HG03060 (cell line): ENCODE measurements at regions not wholly inside any gene's neighbourhood (a gene's known extent, or its start where the extent isn't known, plus 50 kb on each side); places are given as distances from the start of the nearest gene placed in this dataset.
"Not testable (repeated sequence)": the region's sequence is repeated elsewhere in the genome, so short reads cannot be mapped to it uniquely, and the experiment has no call there.

Experiments used
- ATAC-seq: cut with Tn5 transposase; IDR thresholded peaks from one replicate; pipeline ENCODE4 v1.9.1; 2021; ENCODE audit warnings: low read depth, moderate number of reproducible peaks; ENCODE audit not compliant: unreplicated experiment

DNA sequence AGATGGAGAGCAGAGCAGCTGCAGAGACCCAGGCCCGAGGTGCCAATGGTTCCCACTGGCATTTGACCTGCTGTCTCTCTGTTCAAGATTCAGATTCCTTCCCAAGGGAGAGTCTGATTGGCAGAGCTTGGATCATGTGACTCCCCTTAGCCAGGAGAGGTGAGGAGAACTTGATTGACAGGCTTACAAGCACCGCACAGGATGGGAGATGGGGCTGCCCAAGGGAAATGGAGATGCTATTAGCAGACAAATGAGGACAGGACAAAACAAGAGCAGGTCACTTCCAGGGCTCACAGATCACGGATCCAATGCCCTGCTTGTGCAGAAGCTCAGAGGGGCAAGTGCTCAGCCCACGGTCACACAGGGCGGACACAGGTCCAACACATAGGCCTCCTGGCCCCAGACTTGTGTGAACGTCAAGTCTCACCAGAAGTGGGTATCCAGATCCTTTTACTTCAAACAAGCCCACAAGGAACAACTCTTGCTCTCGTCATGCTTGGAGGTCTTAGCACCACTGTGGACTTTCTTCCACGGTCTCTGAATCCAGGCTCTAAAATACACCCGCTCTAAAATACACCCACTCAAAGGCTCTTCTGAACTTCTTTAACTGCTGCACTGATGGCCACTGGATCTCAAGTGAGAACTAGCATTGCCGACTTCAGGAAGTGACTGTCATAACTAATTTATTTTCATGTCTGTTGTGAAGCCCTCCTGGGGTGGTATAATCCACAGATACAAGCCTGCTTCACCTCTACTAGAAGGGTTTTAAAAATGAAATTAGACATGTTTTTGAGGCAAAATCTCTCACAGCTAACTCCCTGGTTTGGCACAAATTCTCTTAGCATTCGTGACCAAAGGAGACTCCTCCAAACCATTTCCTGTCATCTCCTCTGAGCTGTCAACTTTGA, 274.9 kb downstream of the RRAGC start:
- no peak for ATAC-seq

DNA sequence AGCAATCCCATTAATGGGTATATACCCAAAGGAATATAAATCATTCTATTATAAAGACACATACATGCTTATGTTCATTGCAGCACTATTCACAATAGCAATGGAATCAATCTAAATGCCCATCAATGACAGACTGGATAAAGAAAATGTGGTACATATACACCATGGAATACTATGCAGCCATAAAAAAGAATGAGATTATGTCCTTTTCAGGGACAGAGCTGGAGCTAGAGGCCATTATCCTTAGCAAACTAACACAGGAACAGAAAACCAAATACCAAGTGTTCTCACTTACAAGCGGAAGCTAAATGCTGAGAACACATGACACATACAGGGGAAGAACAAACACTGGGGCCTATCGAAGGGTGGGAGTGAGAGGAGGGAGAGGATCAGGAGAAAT, 276.3 kb downstream of the RRAGC start:
- not testable (repeated sequence) for ATAC-seq

DNA sequence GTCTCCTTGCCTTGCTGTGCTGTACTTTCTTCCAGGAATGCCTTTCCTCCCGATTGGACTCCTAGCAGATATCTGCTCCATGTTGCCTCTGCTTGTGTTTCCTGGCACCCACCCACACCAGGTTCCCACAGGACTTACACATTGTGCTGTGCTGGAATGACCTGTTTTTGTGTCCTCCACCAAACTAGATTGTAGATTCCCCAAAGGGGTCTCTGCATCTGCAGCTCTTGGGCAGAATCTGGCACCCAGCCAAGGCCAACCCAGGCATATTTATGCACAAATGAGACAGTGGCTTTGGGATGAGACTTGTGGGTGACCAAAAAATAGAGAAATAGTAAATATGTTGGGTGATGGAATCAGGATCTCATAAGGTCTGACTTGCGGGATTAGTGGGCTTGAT, 278.2 kb downstream of the RRAGC start:
- no peak for ATAC-seq

DNA sequence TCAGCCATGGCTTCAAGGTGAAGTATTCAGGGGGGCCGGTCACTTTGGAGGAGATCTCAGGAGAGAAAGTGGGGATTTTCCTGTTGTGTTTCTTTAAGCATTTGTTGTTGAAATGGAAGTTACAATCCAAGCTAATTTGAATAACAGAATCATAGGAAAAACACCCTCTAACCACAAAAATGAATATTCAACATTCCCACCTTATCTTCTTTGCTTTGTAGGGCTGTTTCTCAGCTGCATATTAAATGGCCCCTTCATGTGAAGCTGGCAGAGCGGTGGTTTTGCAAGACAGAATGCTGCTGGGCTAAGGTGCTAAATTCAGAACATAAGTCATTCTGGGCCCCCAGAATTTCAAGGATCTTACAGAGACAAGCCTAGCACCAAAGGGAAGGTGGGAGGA, 279.0 kb downstream of the RRAGC start:
- no peak for ATAC-seq

DNA sequence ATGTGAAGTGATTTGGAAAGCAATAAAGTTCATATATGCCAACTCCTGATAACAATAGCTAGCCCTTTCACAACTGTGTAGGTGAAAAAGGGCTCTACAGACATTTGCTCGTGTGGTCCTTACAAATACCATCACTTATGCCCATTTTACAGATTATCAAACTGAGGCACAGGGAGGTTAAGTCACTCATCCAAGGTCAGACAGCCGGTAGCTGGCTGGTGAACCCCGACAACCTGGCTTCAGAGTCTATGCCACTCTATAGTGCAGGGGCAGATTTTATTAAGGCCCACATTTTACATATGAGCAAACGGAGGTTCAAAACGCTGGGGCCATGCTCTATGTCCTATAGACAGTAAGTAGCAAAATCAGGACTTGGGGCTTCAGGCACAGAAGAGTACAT, 280.5 kb downstream of the RRAGC start:
- no peak for ATAC-seq

DNA sequence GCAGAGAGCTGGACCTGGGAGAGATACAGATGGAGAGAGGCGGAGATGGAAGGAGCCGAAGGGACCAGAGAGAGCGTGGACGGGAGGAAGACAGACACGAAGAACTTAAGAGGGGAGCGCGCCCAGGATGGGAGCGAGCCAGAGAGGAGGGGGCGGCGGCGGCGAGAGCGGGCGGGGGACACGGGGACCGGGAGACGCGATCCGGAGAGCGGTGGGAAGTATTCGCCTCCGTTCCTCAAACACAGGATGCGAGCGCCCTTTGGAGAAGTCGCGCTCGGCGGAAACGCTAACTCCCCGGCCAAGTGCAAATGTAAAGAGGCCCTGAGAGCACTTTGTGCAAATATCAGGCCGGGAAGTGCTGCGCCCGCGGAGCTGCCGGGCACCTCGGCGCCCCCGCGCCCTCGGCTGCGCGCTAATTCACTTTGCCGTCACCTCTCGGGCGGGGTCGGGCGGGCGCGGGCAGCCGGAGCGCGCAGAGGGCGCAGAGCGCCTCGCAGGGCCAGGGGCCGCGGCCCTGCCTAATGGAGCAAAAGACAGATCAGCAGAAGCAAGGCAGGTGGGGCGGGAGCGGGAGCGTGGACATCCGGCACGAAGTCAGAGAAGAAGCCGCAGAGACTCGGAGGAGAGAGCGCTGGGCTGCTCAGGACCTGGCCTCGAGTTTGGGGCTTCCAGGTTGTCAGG, 281.2 kb downstream of the RRAGC start:
- ATAC-seq: no peak

DNA sequence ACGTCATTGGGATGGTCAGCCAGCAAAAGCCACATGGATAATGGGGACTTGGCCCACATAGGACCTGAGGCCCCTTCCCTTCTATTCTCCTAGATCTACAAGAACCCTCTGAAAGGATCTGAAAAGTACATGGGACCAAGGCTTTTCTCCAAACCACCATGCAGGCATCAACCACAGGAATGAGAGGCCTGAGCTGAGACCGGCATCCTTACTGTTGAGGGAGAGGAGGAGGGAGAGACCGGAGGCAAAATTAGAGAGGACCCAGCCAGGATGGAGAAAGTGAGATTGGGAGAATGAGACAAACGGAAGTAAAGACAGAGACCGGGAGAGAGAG, 281.7 kb downstream of the RRAGC start:
- no peak for ATAC-seq

DNA sequence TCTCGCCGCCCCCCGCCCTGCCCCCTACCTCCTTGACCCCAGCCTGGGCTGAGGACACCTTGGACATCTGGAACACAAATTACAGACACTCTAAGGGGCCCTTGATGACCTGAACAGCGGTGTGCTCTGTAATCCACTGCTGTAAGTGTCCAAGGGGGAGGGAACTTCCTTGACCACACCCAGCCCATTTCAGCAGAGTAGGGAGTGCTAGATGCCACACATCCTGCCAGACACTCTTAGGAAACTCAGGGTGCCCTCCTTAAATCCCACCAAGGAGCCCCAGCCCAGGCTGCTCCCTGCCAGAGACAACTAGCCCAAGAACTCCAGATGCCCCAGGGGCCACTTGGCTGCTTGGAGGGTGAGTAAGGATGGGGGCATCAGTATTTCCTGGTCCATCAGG, 282.2 kb downstream of the RRAGC start:
- ATAC-seq: no peak

DNA sequence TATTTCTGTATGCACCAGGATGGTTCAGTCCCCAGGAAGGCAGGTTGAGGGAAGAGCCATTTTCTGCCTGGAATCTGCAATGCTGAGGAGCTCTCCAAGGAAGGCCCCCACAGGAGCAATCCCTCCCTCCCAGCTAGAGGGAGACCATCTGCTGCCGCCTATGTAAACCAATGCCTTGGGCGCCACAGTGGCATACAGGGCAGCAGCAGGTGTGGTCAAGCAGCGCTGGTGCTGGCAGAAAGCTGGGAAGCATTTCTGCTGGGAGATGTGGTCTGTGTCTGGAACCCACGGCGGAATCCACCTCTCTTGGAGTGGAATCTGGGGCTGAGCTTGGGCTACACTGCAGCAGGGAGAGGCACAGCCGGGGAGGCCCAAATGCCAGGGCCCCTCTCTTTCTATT, 283.3 kb downstream of the RRAGC start:
- no peak for ATAC-seq

DNA sequence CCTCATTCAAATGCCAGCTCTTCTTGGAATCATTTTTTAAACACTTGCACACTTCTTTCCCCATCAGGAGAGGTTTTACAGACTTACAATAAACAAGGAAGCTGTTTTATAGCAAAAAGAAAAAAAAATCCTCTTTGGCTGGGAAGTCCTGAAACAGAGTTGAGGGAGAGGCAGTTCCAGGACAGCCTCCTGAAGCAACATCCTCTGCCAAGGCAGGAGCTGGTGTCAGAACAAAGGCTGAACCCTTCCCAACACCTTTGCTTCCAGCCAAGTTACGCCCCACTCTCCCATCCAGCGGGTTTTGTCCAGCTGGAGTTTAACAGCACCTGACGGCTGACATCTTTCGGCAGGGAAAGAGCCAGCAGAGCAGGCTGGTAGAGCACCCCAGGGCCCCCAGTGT, 287.8 kb downstream of the RRAGC start:
- ATAC-seq: no peak

DNA sequence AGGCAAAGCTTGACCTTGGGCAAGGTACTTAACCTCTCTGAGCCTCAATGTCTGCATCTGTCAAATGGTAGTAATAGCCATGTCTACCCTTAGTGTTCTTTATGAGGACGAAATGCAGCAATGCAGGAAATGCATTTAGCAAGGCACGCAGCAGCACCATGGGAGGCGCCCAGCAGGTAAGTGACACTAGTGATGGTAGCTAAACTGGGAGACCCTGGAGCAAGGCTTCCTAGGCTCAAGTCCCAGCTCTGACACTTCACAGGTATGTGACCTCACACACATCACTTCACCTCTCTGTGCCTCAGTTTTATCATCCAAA, 289.0 kb downstream of the RRAGC start:
- ATAC-seq: no peak

DNA sequence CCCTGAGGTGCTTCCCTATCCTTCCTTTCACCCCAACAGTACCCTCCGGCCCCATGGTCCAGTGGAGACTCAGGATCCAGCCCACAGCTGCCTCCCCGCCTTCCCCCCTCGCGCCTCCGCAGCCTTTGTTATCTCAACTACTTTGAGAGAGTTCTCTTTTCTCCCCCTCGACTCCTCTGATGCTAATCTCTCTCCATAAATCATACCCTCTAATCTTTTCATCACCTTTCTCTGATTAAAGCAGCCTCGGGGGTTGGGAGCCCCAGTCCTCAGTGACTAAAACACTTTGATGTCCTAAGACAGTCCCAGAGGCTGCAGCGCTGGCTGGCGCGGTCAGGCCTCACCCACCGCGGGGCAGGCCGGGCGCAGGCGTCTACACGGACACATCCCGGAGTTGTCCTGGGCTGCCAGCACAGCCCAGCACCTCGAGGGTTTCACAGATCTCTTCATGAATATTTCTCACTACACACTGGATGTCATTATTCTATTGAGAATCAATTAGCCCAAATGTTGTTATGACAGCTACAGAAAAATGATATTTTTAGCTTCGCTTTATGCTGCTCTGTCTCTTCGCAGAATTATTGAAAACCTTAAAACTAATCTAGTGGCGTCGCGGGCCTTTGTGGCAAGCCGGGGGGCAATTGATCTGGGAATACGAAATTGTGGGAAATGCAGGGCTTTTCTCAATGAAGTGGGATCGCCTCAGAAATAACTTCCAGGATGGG, 289.5 kb downstream of the RRAGC start:
- ATAC-seq: no peak

DNA sequence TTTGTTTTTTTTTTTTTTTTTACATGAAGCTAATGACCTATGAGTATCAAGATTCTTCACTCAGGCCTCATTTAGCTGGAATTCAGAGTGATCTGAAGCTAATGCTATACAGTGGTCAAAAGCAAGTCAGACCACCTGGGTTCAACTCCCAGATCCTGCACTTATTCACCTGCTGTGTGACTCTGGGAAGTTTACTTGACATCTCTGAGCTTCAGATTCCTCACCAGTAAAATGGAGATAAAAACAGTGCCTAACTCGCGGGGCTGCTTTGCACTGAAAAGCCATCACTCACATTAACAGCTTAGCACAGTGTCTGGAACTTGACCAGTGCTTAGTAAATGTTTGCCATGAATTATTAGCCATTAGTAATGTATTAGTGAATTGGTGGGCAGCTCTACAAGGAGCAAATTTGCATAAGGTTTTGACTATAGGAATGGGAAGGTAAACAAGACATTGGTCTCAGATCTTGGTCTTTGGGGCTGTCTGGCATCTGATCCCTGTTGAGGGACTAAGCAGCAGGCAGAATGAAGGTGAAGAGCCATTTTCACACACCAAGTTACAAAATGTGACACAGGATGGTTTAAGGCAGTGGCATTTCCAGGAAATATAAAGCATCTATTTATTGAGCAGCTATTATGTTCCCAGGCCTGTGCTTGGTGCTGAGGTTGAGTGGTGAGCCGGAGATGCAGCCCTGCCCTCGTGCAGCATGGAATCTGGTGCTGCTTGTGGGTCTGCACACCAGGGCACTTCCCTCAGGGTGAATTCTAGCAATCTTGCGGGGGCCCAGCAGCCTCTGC, 291.3 kb downstream of the RRAGC start:
- ATAC-seq: no peak

DNA sequence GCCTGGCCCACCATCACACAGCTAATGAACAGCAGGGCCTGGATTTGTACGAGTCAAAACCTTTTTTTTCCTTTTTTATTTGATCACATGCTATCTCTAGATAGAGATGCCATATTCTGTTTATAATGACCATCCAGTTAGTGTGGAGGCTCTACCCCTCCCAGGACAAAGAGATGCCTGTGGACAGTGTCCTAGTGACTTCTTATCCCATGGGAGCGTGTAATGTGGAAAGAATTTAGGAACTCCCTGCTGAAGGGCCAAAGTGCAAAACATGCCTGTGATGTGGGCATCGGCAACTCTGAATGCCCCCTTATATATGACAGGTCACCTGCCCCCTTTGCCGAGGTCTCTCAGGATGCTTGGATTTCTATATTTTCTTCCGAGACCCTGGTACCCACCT, 292.2 kb downstream of the RRAGC start:
- no peak for ATAC-seq

DNA sequence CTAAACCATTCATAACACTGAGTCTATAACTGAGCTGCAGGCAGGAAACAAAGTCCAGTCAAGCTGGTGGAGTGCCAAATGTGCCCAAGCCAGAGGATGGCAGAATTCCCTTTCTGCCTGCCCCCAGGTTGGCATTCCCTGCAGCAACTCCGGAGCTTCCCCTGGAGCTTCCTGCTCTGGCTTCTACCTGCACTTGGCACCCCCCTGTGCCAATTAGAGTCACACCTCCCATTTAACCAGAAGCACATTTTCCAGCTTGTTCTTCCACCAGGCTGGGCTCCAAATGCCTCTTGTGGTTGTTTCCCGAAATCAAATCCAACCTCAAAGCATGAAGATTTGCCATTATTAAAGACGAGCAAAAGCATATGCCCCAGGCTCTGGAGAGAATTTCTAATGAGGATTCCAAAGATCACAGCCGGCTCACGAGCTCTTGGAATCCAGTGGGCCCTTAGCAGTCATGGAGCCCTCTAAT, 294.5 kb downstream of the RRAGC start:
- ATAC-seq: no peak

DNA sequence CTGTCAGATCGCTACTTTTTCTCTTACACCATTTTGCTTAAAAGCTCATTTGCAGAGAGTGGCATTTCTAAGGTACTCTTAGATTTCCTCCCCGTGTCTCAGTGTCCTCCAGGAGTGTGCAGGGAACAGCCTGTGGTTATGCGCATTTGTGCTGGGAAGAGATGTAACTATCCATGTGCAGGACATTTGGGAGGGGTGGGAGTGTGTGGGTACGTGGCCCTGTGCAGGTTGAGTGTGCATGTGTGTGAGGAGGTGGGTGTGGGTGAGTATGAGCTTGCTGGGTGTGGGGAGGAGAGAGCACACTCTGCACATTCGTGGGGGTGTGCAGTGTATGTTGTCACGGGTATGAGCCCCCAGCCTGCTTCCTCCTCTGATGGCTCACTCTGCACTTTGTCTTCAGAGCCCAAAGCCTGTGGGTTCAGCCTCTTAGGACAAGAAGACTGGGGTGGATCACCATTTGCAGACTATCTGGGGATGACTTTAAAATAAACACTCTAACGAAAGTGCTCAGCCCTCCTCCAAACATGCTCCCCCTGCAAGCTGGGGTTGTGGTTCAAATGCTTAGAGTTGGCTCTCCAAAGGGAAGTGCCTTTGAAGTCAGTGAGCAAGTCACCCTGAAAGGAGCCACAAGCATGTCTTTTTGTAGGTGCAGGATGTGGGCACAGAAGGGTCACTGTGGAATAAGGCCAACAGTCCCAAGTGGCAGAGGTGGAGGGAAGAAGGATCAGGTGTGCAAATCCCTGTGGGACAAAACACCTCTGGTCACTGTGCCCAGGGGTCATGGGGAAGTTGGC, 295.4 kb downstream of the RRAGC start:
- ATAC-seq: no peak

DNA sequence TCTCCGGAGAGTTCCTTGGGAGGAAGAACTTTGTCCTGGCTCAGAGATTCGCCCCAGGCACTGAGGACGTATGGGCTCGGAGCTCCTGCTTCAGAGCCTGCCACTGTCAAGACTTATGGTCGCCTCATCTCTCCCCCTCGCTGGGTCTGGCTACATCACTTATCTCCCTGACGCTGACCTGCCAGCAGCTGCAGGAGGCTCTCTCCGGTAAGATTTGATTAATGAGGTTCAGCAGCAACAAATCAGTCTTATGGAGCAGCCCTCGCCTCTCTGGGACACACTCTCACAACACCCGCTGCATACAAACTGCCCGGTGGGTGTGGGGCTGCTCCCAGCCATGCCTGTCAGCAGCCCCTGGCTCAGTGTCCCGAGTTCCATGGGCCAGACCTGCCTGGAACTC, 297.8 kb downstream of the RRAGC start:
- no peak for ATAC-seq

DNA sequence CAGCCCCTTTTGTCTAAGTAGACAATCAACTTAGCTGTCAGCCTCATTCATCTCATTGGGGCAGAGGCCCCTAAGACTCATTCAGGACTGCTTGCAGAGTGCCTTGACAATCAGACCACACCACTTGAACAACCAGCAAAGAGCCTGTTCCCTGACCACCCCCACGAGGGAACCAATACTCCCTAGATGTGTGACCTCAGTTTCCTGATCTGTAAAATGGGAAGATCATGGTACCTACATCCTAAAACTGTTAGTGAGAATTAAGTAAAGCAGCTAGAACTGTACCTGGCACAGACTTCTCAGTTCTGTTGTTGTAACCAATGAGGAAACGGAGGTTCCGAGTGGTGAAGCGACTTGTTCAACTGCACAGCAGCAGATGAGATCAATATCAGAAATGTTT, 298.5 kb downstream of the RRAGC start:
- no peak for ATAC-seq

DNA sequence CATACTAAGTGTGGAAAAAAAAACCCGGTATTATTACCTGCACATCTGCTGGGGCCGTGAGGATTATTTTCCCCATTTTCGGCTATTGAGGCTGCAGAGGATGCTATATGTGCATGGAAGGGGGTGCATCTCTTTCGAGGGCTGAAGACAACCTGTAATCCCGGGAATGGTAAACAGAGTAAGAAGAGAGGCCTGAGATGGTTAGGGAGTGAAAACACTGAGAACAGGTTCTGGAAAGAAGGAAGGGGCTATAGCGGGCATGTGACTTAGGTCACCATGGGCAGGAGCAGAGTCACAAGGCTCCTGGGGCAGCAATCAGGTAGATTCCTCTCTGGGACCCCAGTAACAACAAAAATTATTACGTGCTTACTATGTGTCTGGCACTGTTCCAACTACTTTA, 299.1 kb downstream of the RRAGC start:
- ATAC-seq: no peak
